ENCODE measurements at regions not wholly inside any gene's neighbourhood (a gene's known extent, or its start where the extent isn't known, plus 50 kb on each side); places are given as distances from the start of the nearest gene placed in this dataset.

- ChIA-PET CTCF (no interaction called here), POLR2A (no interaction called here)
- ATAC-seq (no peak), DNase-seq (ENCODE audit: low spot score) (no peak)
- H3K4me1 Mint-ChIP-seq: peaks cover 18% of the 10 kb centered on the region
- H3K4me3 Mint-ChIP-seq: no peak overlapping the region
- no peaks in the 10 kb centered on the region; the same call in 1 of the 2 replicates for H3K27me3 Mint-ChIP-seq (ENCODE audit: low read depth)
- peaks cover 17% of the 10 kb centered on the region for H3K9me3 Mint-ChIP-seq
- peaks cover 13% of the 10 kb centered on the region for H3K36me3 Mint-ChIP-seq
- TF ChIP-seq RELA (CRISPR knock-in tag; IDR thresholded peaks at IDR 0.05; ENCODE audit: borderline replicate concordance): no peak
- no peak for TF ChIP-seq SMAD4 (CRISPR knock-in tag; IDR thresholded peaks at IDR 0.05)
- no peak for TF ChIP-seq CBFB (CRISPR knock-in tag; IDR thresholded peaks at IDR 0.05; ENCODE audit: low read depth)
- TF ChIP-seq, protein P1, sequence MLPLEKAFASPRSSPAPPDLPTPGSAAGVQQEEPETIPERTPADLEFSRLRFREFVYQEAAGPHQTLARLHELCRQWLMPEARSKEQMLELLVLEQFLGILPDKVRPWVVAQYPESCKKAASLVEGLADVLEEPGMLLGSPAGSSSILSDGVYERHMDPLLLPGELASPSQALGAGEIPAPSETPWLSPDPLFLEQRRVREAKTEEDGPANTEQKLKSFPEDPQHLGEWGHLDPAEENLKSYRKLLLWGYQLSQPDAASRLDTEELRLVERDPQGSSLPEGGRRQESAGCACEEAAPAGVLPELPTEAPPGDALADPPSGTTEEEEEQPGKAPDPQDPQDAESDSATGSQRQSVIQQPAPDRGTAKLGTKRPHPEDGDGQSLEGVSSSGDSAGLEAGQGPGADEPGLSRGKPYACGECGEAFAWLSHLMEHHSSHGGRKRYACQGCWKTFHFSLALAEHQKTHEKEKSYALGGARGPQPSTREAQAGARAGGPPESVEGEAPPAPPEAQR (CRISPR knock-in tag; IDR thresholded peaks at IDR 0.05): no peak
- TF ChIP-seq TCF7 (CRISPR knock-in tag; IDR thresholded peaks at IDR 0.05; ENCODE audit: low read depth): no peak
- TF ChIP-seq MXD4 (CRISPR knock-in tag; IDR thresholded peaks at IDR 0.05; ENCODE audit: borderline replicate concordance): no peak
- TF ChIP-seq CREM (CRISPR knock-in tag; IDR thresholded peaks at IDR 0.05): no peak
- TF ChIP-seq JAZF1 (CRISPR knock-in tag; IDR thresholded peaks at IDR 0.05): no peak
- no peak for TF ChIP-seq ZNF671 (CRISPR knock-in tag; IDR thresholded peaks at IDR 0.05)
- TF ChIP-seq ZNF219 (CRISPR knock-in tag; IDR thresholded peaks at IDR 0.05; ENCODE audit: borderline replicate concordance): no peak
- no peak for TF ChIP-seq AR (CRISPR knock-in tag; IDR thresholded peaks at IDR 0.05)
- TF ChIP-seq IRF2 (CRISPR knock-in tag; IDR thresholded peaks at IDR 0.05; ENCODE audit: borderline replicate concordance, low read depth): no peak
- TF ChIP-seq TEAD4 (CRISPR knock-in tag; IDR thresholded peaks at IDR 0.05): no peak
- no peak for TF ChIP-seq MYBL2 (CRISPR knock-in tag; IDR thresholded peaks at IDR 0.05)
- no peak for TF ChIP-seq ZNF425 (CRISPR knock-in tag; conservative IDR thresholded peaks at IDR 0.05)
- TF ChIP-seq ELF4 (CRISPR knock-in tag; IDR thresholded peaks at IDR 0.05; ENCODE audit: low read depth): no peak
- no peak for TF ChIP-seq ZMAT4 (CRISPR knock-in tag; IDR thresholded peaks at IDR 0.05)
- TF ChIP-seq FOXP4 (CRISPR knock-in tag; IDR thresholded peaks at IDR 0.05): no peak
- H3K27ac Mint-ChIP-seq: no peak overlapping the region
Observed at GRCh38 chr2:23132823-23133595, 252.0 kb upstream of the KLHL29 start.

All from WTC11 (cell line).